Left lobe of liver (tissue), 2 donors: ENCODE measurements at regions not wholly inside any gene's neighbourhood (a gene's known extent, or its start where the extent isn't known, plus 50 kb on each side); places are given as distances from the start of the nearest gene placed in this dataset.
"Not testable (repeated sequence)": the region's sequence is repeated elsewhere in the genome, so short reads cannot be mapped to it uniquely, and the experiment has no call there.

Experiments
- ATAC-seq: fragments of 200-7000 bp; cut with Tn5 transposase; one replicate; pipeline ENCODE4 v1.9.1; 2020; ENCODE audit warnings: mild to moderate bottlenecking, moderate library complexity
- DNase-seq: peaks from one replicate; pipeline ENCODE4 v3.0.0-alpha.2; 2020; ENCODE audit warnings: low spot score
- donor health status: DM: no; HTN: no; CAD: no; lungs with moderate emphysema.
- donor health status: DM: no; HTN: yes; CAD: no.

DNA sequence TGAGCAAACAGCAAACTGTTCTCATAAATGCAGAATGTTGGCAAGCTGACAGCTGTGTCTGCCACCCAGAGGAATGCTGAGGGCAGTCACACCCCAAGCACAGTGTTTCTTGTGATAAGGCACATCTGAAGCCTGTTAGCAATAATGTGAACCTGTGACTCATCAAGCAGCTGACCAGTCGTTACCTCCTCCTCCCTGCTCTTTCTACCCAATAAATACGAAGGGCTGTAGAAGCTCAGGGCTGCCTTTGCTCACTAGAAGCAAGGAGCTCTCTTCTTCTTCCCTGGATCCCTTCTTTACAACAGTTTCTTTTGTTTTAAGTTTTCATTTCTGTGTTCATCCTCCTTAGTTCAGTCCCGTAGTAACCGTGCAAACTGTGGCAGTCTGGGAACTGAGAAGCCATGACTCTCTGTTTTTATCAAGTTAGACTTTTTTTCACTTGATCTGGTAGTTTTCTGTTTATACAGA, 160.3 kb upstream of the ZNF184 start:
- not testable (repeated sequence) for ATAC-seq, DNase-seq

DNA sequence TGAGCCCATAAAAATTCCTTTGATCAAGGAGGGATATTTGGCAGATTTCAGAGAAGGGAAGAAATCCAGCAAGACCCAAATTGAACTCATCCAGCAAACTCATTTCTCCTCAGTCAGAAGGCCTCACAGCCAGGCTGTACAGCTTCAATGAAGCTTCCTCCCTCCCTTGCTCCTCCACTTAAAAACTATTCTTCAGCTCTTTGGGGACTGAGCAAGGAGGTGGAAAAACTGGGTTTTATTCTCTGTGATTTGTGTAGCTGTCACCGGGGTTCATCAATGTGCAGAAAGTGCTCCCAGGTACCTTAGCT, 158.7 kb upstream of the ZNF184 start:
- ATAC-seq = no peak
- no peak for DNase-seq

DNA sequence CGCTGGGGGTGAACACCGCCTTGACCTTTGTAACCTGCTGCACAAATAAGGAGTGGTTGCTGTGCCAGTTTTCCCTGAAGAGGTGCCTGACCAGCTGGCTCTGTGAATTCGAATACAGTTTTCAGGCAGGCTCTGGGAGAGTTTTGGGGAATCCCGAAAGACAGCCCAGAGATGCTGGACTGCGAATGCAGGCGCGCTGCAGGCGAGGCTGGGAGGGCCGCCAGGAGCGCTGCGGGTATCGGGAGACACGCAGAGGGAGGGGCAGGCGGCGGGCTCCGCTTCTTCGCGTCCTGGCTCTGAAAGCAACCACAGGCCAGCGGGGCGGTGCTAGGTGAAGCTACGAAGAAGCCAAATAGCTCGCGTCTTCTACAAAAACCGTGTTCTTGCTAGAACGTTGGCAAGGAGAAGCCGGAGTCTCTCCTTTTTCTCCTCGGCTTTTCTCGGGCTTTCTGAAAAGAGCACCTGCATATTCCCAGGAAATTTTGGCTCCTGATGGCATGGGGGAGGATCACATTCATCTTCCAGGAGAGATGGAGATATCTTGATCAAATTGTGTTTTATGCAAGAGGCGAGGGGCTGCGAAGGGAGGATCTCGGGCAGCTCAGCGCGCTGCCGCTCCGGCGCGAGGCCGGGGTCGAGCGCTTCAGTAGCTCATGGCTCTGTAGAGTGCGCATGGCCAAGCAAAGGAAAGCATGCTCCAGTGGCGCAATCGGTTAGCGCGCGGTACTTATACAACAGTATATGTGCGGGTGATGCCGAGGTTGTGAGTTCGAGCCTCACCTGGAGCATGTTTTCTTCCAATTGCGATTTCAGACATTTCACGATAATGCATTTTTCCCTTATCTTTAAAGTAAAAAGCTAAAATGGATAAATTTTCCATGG, 158.1 kb upstream of the ZNF184 start:
- DNase-seq (no peak), ATAC-seq (no peak)

DNA sequence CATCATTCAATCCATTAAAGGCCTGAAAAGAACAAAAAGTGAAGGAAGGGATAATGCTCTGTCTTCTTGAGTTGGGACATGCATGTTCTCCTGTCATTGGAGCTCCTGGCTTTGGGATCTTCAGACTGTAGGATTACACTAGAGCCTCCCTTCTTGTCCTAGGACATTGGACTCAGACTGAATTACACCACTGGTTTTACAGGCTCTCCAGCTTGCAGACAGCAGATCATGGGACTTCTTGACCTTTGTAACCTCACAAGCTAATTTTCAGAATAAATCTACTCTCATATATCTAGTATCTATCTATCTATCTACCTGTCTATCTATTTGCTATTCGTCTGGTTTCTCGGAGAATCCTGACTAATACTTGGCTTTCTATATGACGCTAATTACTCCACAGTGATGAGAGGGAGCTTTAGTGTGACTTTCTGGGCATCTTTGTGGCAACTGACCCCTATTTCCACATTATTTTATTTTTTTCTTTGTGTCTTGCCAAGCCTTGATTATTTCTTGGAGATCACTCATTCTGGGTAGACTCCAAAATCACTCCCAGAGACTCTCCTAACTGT, 151.9 kb upstream of the ZNF184 start:
- no peak for ATAC-seq

DNA sequence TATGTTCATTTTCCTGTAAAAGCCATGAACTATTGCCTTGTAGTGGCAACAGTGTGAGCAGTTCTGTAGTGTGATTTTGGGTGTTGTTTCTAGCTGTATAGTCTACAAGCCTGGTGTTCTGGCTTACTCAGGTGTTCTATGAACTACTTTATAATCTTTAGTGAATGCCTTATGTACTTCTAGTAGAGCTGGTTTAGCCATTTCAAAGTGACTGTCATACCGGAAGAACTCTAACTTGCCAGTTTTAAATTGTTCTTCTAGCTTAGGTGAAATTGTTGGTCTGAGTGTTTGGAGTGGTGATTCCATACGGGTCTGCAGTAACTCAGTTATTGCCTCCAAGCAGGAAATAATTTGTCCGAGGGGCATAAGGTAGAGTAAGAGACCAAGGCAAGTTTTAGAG, 150.2 kb upstream of the ZNF184 start:
- ATAC-seq = no peak
- no peak for DNase-seq

More for the DNA sequence above, 151.9 kb upstream of the ZNF184 start:
- no peak for DNase-seq

DNA sequence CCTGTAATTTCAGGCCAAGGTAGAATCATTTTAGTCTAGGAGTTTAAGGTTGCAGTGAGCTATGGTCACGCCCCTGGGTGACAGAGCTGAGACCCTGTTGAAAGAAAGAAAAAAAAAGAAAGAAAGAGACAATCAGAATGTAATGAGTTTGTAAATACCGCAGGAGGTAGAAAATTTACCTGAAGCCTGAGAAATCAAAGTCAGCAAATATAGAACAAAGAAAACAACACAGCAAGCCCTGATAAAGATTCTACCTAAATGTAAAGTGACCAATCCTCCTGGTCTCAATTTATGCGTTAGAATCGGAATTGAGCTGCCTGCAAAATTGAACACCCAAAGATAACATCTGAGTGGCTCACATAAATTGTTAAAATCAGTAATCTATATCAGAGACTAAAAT, 146.5 kb upstream of the ZNF184 start:
- DNase-seq (no peak), ATAC-seq (no peak)

DNA sequence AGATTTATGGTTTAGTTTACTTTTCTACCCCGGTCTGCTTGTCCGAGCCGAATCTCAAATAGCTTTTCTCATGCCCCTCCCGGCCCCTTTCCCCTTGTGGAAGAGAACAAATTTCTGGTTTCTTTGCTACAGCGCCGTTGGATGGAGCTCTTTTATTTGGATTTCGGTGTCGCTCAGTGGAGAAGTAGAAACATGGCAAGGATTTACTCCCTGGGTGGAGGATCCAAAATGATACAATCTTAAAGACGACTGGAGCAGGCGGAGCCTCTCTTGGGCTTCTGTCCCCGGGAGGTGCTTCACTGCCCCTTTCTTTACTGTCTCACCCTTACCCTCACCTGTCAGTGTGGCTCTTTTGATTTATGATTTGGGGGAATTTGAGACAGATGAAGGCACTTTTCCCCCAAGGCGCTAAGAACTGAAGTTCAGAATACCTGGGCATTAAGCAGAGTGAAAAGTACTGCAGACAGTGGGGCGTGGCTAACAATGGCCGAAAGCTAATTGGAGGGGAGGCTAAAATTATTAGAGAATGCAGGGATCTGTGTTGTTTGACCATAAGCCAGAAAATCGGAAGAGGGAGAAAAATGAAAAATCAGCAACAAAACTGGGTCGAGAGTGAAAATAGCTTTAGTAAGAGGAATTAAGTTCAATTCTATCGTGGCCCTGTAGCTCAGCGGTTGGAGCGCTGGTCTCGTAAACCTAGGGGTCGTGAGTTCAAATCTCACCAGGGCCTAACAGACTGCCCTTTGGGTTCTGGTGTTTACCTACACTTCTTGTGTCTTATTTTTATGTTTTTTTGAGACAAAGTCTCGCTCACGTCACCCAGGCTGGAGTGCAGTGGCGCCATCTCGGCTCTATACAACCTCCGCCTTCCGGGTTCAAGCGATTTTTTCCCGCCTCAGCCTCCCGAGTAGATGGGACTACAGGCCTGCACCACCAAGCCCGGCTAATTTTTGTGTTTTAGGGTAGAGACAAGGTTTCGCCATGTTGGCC, 145.1 kb upstream of the ZNF184 start:
- DNase-seq (no peak), ATAC-seq (no peak)

DNA sequence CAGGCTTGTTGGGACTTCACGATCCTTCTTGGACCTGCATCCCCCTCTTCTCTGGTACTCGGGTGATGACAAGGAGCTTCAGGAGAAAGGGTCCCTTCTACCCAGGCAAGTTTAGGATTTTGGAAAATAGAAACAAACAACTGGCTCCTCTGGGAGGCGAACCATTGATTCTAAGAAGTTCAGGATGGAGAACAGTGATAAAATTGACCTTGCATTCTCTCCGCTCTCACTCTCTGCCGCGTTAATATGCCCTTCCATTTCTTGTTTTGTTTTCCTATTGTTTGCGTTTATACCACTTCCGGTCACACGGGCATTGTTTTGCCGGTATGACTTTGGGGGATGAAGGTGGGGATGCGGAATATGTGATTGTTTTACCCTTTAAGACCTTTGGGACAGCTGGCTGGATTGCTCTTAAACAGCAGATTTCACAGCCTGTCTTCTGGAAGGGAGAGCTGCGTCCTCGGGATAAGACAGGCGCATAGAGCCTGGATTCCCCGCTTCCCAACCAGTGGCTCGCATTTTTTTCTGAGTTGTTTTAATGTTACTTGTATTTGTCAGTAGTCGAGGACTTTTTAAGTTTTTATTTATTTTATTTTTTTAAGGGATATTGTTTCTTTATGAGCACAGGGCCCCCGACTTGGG, 144.3 kb upstream of the ZNF184 start:
- no peak for ATAC-seq
- no peak for DNase-seq

DNA sequence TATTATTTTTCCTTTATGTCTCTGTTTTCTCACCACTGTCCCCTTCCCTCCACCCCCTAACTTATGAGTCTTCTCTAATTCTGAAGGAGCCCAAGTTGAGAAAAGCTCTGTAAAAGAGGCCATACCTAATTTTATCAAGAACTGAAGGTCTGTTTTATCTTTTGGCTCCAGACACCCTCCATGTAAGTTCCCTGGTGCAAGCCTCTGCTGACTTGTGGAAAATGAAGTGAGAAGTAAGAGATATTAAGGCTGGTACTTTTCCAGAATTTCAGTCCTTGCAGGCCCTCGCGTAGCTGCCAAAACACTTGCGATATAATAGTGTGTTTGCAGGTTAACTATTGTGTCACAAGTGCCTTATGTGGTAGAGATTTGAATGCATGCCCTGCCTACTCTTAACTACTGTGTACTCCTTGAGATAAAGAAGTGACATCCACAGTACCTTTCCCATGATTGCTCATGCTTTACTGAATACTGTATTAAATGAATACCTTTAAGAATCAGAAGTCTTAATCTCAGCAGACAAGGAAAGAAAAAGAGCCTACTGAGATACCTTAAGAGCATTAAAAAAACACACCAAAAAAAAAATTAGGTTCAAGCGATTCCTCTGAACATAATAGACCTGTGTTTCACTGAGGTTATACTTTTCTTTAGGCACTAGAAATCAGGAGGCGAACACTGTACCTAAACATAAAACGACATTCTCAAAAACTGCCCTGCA, 143.6 kb upstream of the ZNF184 start:
- ATAC-seq = no peak
- DNase-seq = no peak

DNA sequence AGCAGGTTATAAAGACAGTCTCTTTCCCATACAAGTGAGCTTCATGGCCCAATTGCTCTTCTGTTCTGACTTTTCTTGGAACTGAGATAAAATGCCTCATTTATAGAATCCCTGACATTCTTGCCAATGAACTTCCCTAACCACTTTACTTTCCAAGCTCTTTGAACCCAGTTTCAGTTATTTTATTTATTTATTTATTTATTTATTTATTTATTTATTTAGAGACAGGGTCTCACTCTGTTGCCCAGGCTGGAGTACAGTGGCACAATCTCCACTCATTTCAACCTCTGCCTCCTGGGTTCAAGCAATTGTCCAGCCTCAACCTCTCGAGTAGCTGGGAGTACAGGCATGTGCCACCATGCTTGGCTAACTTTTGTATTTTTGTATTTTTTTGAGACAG, 138.5 kb upstream of the ZNF184 start:
- DNase-seq = no peak
- no peak for ATAC-seq

DNA sequence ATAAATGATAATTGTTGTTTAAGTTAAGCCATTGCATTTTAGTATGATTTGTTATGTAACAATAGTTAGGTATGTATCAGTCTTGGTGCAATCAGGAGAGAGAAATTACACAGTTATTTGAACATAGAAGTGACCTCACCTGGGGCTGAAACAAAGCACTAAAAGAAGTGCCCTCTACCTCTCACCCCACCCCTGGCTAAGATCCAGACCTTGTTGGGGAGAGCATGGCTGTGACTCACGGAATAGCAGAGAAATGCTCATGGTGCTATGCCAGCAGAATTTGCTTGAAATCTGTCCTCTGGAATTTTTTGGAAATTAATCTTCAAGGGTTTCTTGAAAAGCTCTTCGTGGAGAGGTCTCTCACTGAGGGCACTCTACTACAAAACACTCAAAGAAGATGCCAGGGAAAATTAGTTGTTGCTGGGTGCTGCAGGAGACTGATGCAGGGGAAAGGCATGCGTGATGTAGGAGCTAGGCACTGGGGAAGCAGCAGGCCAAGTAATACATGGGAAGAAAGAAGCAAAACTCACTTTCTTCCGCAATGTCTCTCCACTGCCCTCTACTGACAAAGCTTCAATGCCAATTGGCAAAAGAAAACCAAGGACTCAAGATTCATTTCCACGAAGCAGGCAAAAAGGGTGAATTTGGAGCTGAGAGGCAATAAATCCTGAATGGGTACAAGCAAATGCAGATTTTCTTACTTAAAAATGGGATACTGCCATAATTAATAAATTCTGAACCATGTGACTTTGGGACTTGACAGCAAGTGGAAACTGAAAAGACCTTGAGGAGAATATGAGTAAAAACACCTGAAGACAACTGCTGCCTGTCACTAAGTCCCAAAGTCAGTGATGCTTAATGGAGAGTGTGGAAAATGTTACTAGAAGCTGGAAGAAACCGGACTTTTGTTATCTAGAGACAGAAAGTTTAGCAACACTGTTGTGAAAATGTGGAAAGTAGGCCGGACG, 136.3 kb upstream of the ZNF184 start:
- DNase-seq (no peak), ATAC-seq (peak; percentile 74)

DNA sequence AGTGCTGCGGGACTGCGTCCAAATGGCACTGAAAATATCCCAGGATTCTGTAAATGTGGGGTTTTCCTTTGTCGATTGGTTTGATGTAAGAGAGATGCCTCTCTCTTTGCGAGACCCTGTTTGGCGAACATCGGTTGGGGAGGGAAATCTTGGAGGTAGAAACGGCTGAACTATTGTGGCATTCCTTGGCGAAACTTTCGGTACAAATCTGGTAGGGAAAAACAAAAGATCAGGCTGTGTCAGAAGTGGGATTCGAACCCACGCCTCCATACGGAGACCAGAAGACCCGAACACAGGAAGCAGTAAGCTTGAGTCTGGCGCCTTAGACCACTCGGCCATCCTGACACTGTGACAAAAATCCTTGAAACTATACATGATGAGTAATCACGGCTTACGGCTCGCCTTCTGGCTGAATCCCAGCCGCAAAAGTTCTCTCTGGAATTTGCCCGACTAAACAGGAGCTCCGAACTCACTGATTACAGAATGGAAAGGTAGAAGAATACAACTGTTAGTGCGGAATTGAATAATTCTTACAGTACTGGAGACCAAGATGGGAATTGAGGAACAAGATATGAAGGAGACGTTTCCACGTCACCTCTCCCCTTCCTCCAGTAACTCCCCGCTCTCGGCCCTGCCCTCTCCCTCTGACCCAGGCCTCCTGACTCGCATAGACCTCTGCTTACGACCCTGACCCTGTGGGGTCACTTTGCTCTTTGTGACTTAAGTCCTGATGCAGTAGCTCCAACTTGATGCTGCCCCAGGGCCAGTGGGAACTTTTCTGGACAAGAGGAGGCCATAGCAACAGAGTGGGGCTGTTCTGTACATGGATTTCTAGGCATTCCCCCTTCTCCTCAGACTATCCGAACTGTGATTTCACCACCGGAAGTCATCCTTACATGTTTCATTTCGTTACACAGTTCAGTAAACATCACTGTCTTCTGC, 132.8 kb upstream of the ZNF184 start:
- ATAC-seq (no peak), DNase-seq (no peak)

DNA sequence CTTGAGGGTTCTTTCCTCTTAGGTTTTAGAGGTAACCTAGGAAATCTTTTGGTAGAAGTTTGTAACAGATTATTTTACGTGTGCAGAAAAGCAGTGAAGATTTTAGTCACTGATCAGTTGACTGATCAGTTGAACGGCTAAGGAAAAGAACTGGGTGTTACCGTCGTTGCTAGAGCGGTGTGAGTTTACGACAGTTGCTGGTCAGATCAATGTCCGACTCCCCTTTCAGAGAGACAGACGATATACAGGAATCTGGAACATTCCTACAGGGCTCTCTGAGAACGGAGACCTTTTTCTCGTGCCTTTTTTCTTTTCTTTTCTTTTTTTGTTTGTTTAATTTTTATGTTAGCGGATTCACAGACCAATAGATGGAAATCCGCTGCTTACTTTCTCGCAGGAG, 132.1 kb upstream of the ZNF184 start:
- no peak for ATAC-seq
- DNase-seq = no peak

DNA sequence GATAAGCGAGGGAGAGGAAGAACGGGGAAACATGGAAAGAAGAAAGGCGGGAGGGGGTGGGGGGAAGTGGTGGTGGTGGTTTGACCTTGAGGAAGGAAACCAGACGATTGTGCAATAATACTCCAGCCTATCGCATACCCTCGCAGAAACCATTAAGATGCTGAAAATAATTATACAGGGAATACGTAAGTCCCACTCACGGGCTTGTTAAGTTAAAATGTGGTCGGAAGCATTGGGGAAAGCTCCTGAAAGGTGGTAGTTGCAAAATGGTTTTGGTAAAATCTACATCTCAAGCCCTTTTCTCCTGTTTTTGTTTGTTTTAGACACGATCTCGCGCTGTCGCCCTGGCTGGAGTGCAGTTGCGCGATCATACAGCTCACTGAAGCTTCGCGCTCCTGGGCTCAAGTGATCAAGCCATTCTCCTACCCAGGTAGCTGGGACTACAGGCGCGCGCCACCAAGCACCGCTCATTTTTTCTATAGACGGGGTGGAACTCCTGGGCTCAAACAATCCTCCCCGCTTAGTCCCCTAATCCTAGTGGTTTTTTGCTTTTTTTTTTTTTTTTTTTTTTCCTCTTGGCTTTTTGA, 128.9 kb upstream of the ZNF184 start:
- no peak for DNase-seq
- ATAC-seq = no peak

DNA sequence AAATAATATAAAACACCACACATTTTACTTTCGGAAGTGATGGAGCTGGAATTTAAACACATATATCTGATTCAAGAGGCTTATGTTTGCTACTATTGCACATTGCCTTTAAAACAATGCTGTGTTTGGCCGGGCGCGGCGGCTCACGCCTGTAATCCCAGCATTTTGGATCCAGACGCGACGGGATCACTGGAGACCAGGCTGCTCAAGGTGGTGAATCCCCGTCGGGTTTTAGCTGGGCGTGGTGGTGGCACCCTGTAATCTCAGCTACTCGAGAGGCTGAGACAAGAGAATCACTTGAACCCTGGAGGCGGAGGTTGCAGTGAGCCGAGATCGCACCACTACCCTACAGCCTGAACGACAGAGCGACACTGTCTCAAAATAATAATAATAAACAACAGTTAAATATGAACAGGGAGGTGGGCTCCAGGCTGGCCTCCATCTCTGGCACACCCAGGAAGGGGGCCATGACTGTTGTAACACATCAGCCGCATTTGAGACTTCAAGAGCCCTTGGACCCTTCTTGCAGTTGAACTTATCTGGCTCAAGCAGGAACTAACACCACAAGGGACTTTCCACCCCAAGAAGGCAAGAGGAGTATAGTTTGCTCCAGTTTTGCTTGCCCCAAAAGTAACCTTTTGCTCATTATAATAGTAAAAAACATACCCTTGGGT, 127.1 kb upstream of the ZNF184 start:
- ATAC-seq (no peak), DNase-seq (no peak)

DNA sequence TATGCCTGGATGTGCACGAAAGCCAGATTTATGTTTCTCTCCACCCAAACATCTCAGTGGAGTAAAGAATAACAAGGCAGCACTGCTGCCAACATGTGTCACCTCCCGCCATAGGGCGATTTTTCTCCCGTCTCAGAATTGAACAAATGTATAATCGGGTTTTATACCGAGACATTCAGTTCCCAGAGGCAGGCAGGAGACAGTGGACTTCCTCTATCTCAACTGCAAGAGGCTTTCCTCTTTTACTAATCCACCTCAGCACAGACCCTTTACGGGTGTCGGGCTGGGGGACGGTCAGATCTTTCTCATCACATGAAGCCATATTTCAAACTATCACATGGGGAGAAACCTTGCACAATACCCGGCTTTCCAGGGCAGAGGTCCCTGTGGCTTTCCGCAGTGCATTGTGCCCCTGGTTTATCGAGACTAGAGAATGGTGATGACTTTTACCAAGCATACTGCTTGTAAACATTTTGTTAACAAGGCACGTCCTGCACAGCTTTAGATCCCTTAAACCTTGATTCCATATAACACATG, 124.2 kb upstream of the ZNF184 start:
- not testable (repeated sequence) for DNase-seq, ATAC-seq

DNA sequence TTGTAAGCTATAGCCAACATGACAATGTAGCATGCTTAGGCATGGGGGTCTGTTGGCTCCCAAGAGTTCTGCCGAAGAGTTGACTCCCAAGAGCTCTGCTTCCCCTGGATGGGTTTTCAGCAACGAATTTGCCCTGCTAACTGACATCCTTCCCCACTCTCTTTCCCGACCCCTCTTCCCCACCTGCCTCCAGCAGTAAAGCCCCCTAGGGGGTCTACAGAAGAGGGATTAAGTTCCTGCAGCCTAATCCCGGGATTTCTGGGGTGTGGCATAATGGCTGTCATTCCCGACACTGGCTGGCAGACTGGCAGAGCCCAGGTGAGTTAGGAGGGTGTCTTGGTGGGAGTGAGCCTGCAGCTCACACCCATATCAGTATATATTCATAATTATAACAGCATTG, 121.0 kb upstream of the ZNF184 start:
- ATAC-seq = no peak
- DNase-seq = no peak
